A549 (cell line): ENCODE measurements at regions not wholly inside any gene's neighbourhood (a gene's known extent, or its start where the extent isn't known, plus 50 kb on each side); places are given as distances from the start of the nearest gene placed in this dataset.

ENCODE experiments used
- ATAC-seq, 2 experiments: fragments of 200-7000 bp in 1 of 2; fragments of >200 bp in 1 of 2; cut with Nextera tagmentation in 1 of 2; cut with Tn5 transposase in 1 of 2; 3 replicates each; pipeline versions ENCODE4 v1.8.0 to v1.9.1; 2018 to 2020; ENCODE audit warnings: mild to moderate bottlenecking in 1 of 2, moderate library complexity in 1 of 2
- CTCF ChIA-PET: fragments of 300-600 bp; sonication (Branson Sonifier 250); formaldehyde crosslinking; extraction: SDS; loops from one replicate; lab custom pipeline; 2021; ENCODE audit warnings: antibody characterized with exemption, inconsistent platforms; lab: Yijun Ruan, JAX
- POLR2A ChIA-PET: fragments of 350-600 bp; formaldehyde crosslinking; extraction: SDS; loops from one replicate; lab custom pipeline; 2021; ENCODE audit warnings: antibody characterized with exemption, inconsistent platforms; lab: Yijun Ruan, JAX
- DNase-seq, 2 experiments: peaks; one replicate each; pipeline versions ENCODE4 v3.0.0 to v3.0.0-alpha.2; 2011 to 2016; ENCODE audit warnings: low read depth in 1 of 2, low spot score in 1 of 2
- FAIRE-seq: peaks from 2 replicates; lab custom pipeline; 2011; peaks lifted over from hg19 to GRCh38; lab: Jason Lieb, UNC
- H3K27ac ChIP-seq, 2 experiments: fragments of >200 bp; sonication (Bioruptor Twin); formaldehyde crosslinking; 3 replicates each; pipeline ENCODE4 v1.5.1; 2016 to 2017
- H3K4me1 ChIP-seq: fragments of >200 bp; sonication (Bioruptor Twin); formaldehyde crosslinking; 3 replicates; pipeline ENCODE4 v1.6.1; 2016
- H3K4me2 ChIP-seq: fragments of >200 bp; sonication (Bioruptor Twin); formaldehyde crosslinking; 3 replicates; pipeline ENCODE4 v1.6.1; 2016
- H3K4me3 ChIP-seq: fragments of >200 bp; sonication (Bioruptor Twin); formaldehyde crosslinking; 3 replicates; pipeline ENCODE4 v1.5.1; 2016
- H3K9me3 ChIP-seq: fragments of >200 bp; sonication (Bioruptor Twin); formaldehyde crosslinking; 3 replicates; pipeline ENCODE4 v1.6.1; 2016
- BHLHE40 ChIP-seq: IDR thresholded peaks from 2 replicates; pipeline ENCODE4 v1.6.1; 2012; ENCODE audit warnings: low read depth, low read length, inconsistent platforms
- CBX8 ChIP-seq: fragments of 200-600 bp; sonication (generic); IDR thresholded peaks from 2 replicates; pipeline ENCODE4 v1.6.1; 2016
- CEBPB ChIP-seq, 2 experiments: fragments of >200 bp in 1 of 2; sonication (Bioruptor Twin) in 1 of 2; formaldehyde crosslinking in 1 of 2; IDR thresholded peaks; 2 replicates each; pipeline ENCODE4 v1.6.1; 2012 to 2016
- CHD4 ChIP-seq: fragments of 200-600 bp; sonication (generic); IDR thresholded peaks from 2 replicates; pipeline ENCODE4 v1.6.1; 2016; ENCODE audit warnings: antibody characterized with exemption, mild to moderate bottlenecking, borderline replicate concordance
- E2F6 ChIP-seq: IDR thresholded peaks from 2 replicates; pipeline ENCODE4 v1.6.1; 2012; ENCODE audit warnings: low read depth, borderline replicate concordance
- EP300 ChIP-seq, 2 experiments: fragments of >200 bp; sonication (Bioruptor Twin); formaldehyde crosslinking; IDR thresholded peaks; 2 replicates in 1 of 2; 3 replicates in 1 of 2; pipeline ENCODE4 v1.6.1; 2016 to 2017
- FOSL2 ChIP-seq, 2 experiments: fragments of 450-650 bp in 1 of 2; fragments of >200 bp in 1 of 2; sonication (Bioruptor Twin) in 1 of 2; formaldehyde crosslinking; IDR thresholded peaks; 2 replicates each; pipeline versions ENCODE4 v1.5.0 to v1.6.1; 2016 to 2020; ENCODE audit warnings: mild to moderate bottlenecking in 1 of 2, moderate library complexity in 1 of 2
- GATA3 ChIP-seq: IDR thresholded peaks from 2 replicates; pipeline ENCODE4 v1.6.1; 2012; ENCODE audit warnings: borderline replicate concordance
- HEYL ChIP-seq: fragments of 250-450 bp; sonication (Bioruptor Pico); IDR thresholded peaks from 2 replicates; pipeline ENCODE4 v1.8.0; 2021; ENCODE audit warnings: mild to moderate bottlenecking, moderate library complexity
- HOXB5 ChIP-seq: fragments of 250-450 bp; sonication (Bioruptor Pico); IDR thresholded peaks from 2 replicates; pipeline ENCODE4 v1.5.0; 2020; ENCODE audit warnings: mild to moderate bottlenecking, moderate library complexity
- JUN ChIP-seq, 2 experiments: fragments of >200 bp; sonication (Bioruptor Twin); formaldehyde crosslinking; IDR thresholded peaks; 2 replicates in 1 of 2; 3 replicates in 1 of 2; pipeline ENCODE4 v1.6.1; 2016 to 2017
- MAX ChIP-seq: IDR thresholded peaks from 2 replicates; pipeline ENCODE4 v1.6.1; 2012
- MAZ ChIP-seq: fragments of 150-350 bp; IDR thresholded peaks from 2 replicates; pipeline ENCODE4 v1.6.1; 2014; ENCODE audit warnings: antibody characterized with exemption, low read depth, low read length, borderline replicate concordance
- PHF8 ChIP-seq: fragments of 200-600 bp; sonication (generic); IDR thresholded peaks from 2 replicates; pipeline ENCODE4 v1.6.1; 2016; ENCODE audit warnings: low read depth, mild to moderate bottlenecking, antibody characterized with exemption, moderate library complexity, borderline replicate concordance
- POLR2A ChIP-seq: IDR thresholded peaks from 2 replicates; pipeline ENCODE4 v1.6.1; 2012; ENCODE audit warnings: mild to moderate bottlenecking, low read length
- RFX5 ChIP-seq: fragments of 450-650 bp; IDR thresholded peaks from 2 replicates; pipeline ENCODE4 v1.7.1; 2014; ENCODE audit warnings: antibody characterized with exemption, mild to moderate bottlenecking, moderate library complexity
- SREBF2 ChIP-seq: fragments of 450-650 bp; IDR thresholded peaks from 2 replicates; pipeline ENCODE4 v1.6.1; 2014; ENCODE audit warnings: mild to moderate bottlenecking, moderate library complexity
- TFCP2L1 ChIP-seq: fragments of 250-450 bp; sonication (Bioruptor Pico); IDR thresholded peaks from 2 replicates; pipeline ENCODE4 v1.5.0; 2021; ENCODE audit warnings: mild to moderate bottlenecking
- TP53 ChIP-seq: fragments of 250-450 bp; sonication (Bioruptor Pico); IDR thresholded peaks from 2 replicates; pipeline ENCODE4 v1.5.0; 2021; ENCODE audit warnings: mild to moderate bottlenecking, moderate library complexity
- WGBS: methylation state at CpG from one replicate; pipeline ENCODE4 v1.1.6; 2017; ENCODE audit errors: missing lambda C conversion rate; 5-methylcytosine and 5-hydroxymethylcytosine counted together
- TF ChIP-seq, protein P1 (sequence below): fragments of 250-450 bp; sonication (Bioruptor Pico); IDR thresholded peaks from 2 replicates; pipeline ENCODE4 v1.5.0; 2020; ENCODE audit warnings: low read depth, mild to moderate bottlenecking, moderate library complexity
- TF ChIP-seq, protein P2 (sequence below): fragments of >200 bp; sonication (Bioruptor Twin); formaldehyde crosslinking; IDR thresholded peaks from 3 replicates; pipeline ENCODE4 v1.5.1; 2016
- TF ChIP-seq, protein P3 (sequence below): IDR thresholded peaks from 2 replicates; pipeline ENCODE4 v1.6.1; 2012

- 43% methylated on average over 2 of the region's 2 CpGs for WGBS
- H3K4me1 ChIP-seq = peaks cover 58% of the 10 kb centered on the region
- no peak overlapping the region for H3K4me3 ChIP-seq
- no peak for ATAC-seq
- H3K9me3 ChIP-seq = no peaks in the 10 kb centered on the region
- no peak for DNase-seq
- TF ChIP-seq TFCP2L1 (CRISPR knock-in tag) (no peak), TP53 (CRISPR knock-in tag) (no peak), CEBPB (IDR thresholded peaks at IDR 0.05) (no peak), HOXB5 (no peak), POLR2A (no peak), PHF8 (no peak), HEYL (CRISPR knock-in tag) (no peak), CHD4 (no peak), MAZ (no peak), EP300 (IDR thresholded peaks at IDR 0.05) (no peak)
- ChIA-PET CTCF (interaction anchor here (0.6 to 1.2 kb wide), 2 partner anchors 24 to 196 kb away, joined by 3 read pairs; no protein-coding TSS in a partner anchor), POLR2A (no interaction called here)
- no peak overlapping the region; the same call in 2 of the 3 replicates for H3K4me2 ChIP-seq
- peak overlapping the region; percentile 9 to 76; a peak in 3 of 6 replicates for H3K27ac ChIP-seq
- no peak for FAIRE-seq
Observed at GRCh38 chr3:190188197-190188596, 67.5 kb upstream of the P3H2 start.

- DNase-seq = peak; percentile 44 to 90
- peak overlapping the region; percentile 71 to 92 for H3K27ac ChIP-seq
- H3K4me1 ChIP-seq = peaks cover 78% of the 10 kb centered on the region
- ChIA-PET POLR2A (interaction anchor here (0.5 kb wide), 1 partner anchor 197 kb away, joined by 4 read pairs; no protein-coding TSS in a partner anchor), CTCF (interaction anchor here (1.0 to 1.2 kb wide), 3 partner anchors 10 to 216 kb away, joined by 3 read pairs; no protein-coding TSS in a partner anchor)
- TF ChIP-seq MAX = peak; percentile 70
- no peak for TF ChIP-seq SREBF2
- TF ChIP-seq HEYL (CRISPR knock-in tag) = no peak
- no peak for TF ChIP-seq POLR2A
- peak; percentile 57; the same call in 1 of the 2 replicates for TF ChIP-seq GATA3
- no peak for TF ChIP-seq CBX8
- TF ChIP-seq, protein P1, sequence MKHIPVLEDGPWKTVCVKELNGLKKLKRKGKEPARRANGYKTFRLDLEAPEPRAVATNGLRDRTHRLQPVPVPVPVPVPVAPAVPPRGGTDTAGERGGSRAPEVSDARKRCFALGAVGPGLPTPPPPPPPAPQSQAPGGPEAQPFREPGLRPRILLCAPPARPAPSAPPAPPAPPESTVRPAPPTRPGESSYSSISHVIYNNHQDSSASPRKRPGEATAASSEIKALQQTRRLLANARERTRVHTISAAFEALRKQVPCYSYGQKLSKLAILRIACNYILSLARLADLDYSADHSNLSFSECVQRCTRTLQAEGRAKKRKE (CRISPR knock-in tag) = peak; percentile 21; the same call in 1 of the 2 replicates
- no peak for TF ChIP-seq BHLHE40
- no peak for TF ChIP-seq JUN (IDR thresholded peaks at IDR 0.05)
- TF ChIP-seq RFX5 = no peak
- no peak for TF ChIP-seq E2F6
- no peak for TF ChIP-seq MAZ
- TF ChIP-seq HOXB5 = peak; percentile 74
- no peak for TF ChIP-seq FOSL2 (IDR thresholded peaks at IDR 0.05)
- peak; percentile 47; the same call in 1 of the 2 replicates for TF ChIP-seq FOSL2 (CRISPR knock-in tag; IDR thresholded peaks at IDR 0.05)
- TF ChIP-seq, protein P2, sequence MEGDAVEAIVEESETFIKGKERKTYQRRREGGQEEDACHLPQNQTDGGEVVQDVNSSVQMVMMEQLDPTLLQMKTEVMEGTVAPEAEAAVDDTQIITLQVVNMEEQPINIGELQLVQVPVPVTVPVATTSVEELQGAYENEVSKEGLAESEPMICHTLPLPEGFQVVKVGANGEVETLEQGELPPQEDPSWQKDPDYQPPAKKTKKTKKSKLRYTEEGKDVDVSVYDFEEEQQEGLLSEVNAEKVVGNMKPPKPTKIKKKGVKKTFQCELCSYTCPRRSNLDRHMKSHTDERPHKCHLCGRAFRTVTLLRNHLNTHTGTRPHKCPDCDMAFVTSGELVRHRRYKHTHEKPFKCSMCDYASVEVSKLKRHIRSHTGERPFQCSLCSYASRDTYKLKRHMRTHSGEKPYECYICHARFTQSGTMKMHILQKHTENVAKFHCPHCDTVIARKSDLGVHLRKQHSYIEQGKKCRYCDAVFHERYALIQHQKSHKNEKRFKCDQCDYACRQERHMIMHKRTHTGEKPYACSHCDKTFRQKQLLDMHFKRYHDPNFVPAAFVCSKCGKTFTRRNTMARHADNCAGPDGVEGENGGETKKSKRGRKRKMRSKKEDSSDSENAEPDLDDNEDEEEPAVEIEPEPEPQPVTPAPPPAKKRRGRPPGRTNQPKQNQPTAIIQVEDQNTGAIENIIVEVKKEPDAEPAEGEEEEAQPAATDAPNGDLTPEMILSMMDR = no peak
- TF ChIP-seq, protein P3, sequence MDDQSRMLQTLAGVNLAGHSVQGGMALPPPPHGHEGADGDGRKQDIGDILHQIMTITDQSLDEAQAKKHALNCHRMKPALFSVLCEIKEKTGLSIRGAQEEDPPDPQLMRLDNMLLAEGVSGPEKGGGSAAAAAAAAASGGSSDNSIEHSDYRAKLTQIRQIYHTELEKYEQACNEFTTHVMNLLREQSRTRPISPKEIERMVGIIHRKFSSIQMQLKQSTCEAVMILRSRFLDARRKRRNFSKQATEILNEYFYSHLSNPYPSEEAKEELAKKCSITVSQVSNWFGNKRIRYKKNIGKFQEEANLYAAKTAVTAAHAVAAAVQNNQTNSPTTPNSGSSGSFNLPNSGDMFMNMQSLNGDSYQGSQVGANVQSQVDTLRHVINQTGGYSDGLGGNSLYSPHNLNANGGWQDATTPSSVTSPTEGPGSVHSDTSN = no peak
- no peaks in the 10 kb centered on the region for H3K9me3 ChIP-seq
- peak; percentile 82 to 86 for ATAC-seq
- 13% methylated on average over 4 of the region's 4 CpGs for WGBS
- peak overlapping the region; percentile 74 for H3K4me2 ChIP-seq
- H3K4me3 ChIP-seq = no peak overlapping the region
- no peak for FAIRE-seq
Observed at GRCh38 chr3:190183121-190183520, 62.4 kb upstream of the P3H2 start.
